Suppressor macrophage treated with lipopolysaccharide for 4 hours (primary cell): ENCODE measurements at regions not wholly inside any gene's neighbourhood (a gene's known extent, or its start where the extent isn't known, plus 50 kb on each side); places are given as distances from the start of the nearest gene placed in this dataset.

Source experiments
- DNase-seq: peaks from one replicate; pipeline ENCODE4 v3.0.0-alpha.2; 2020

- DNase-seq, result peak; percentile 96
Observed at GRCh38 chr11:86193297-86194095, 51.1 kb upstream of the EED start.

- peak; percentile 50 for DNase-seq
Observed at GRCh38 chr11:86192519-86193257, 51.9 kb upstream of the EED start.

- DNase-seq, result no peak
Observed at GRCh38 chr11:86191874-86192273, 52.7 kb upstream of the EED start.

GRCh38 chr11:86187027-86187426, 57.5 kb upstream of the EED start:
- no peak for DNase-seq

- no peak for DNase-seq
Observed at GRCh38 chr11:86186386-86186785, 58.2 kb upstream of the EED start.

- no peak for DNase-seq
Observed at GRCh38 chr11:86185381-86185750, 59.2 kb upstream of the EED start.

- no peak for DNase-seq
Observed at GRCh38 chr11:86184728-86185380, 59.7 kb upstream of the EED start.

- DNase-seq, result peak; percentile 73
Observed at GRCh38 chr11:86183694-86184093, 60.9 kb upstream of the EED start.

GRCh38 chr11:86182976-86183584, 61.5 kb upstream of the EED start:
- DNase-seq, result peak; percentile 41

- DNase-seq, result peak; percentile 50
Observed at GRCh38 chr11:86181379-86181778, 63.2 kb upstream of the EED start.

- DNase-seq, result no peak
Observed at GRCh38 chr11:86180851-86181250, 63.7 kb upstream of the EED start.

- peak; percentile 57 for DNase-seq
Observed at GRCh38 chr11:86180423-86180822, 64.1 kb upstream of the EED start.

- DNase-seq, result no peak
Observed at GRCh38 chr11:86179646-86180064, 64.9 kb upstream of the EED start.

- DNase-seq, result peak; percentile 47
Observed at GRCh38 chr11:86177302-86177701, 67.3 kb upstream of the EED start.

- DNase-seq, result peak; percentile 81
Observed at GRCh38 chr11:86176165-86176884, 68.2 kb upstream of the EED start.

- no peak for DNase-seq
Observed at GRCh38 chr11:86175626-86176025, 68.9 kb upstream of the EED start.

GRCh38 chr11:86175191-86175590, 69.4 kb upstream of the EED start:
- DNase-seq, result no peak

GRCh38 chr11:86174101-86175046, 70.2 kb upstream of the EED start:
- no peak for DNase-seq

- no peak for DNase-seq
Observed at GRCh38 chr11:86172894-86173293, 71.7 kb upstream of the EED start.

- no peak for DNase-seq
Observed at GRCh38 chr11:86171627-86172026, 72.9 kb upstream of the EED start.

- DNase-seq, result no peak
Observed at GRCh38 chr11:86167499-86168164, 76.9 kb upstream of the EED start.
